ENCODE measurements at regions not wholly inside any gene's neighbourhood (a gene's known extent, or its start where the extent isn't known, plus 50 kb on each side); places are given as distances from the start of the nearest gene placed in this dataset.

DNA sequence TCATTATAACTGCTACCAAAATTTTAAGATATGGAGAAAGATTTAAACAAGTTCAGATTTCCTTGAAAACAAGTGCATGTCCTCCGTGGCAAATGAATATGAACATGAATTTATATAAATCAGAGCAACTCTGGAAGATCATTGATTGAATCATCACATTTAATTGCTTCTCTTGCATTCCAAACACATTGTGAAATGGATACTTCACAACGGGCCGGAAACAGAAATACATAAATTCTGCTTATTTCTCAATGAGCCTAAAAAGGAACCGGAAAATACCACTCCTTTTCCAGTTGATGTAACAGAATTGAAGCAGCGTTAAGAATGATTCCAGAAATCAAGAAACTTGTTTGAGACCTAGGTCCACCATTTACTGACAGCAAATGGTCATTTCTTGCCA, 134.6 kb upstream of the BTN3A2 start:
- TF ChIP-seq POLR2A (IDR thresholded peaks at IDR 0.05; ENCODE audit: low read length) (no peak), GATA1 (IDR thresholded peaks at IDR 0.05; ENCODE audit: low read depth, low read length) (no peak)
